ENCODE measurements at regions not wholly inside any gene's neighbourhood (a gene's known extent, or its start where the extent isn't known, plus 50 kb on each side); places are given as distances from the start of the nearest gene placed in this dataset.

- Histone ChIP-seq H3K27ac (replicated peaks) (no peak overlapping the region), H3K36me3 (no peaks in the 10 kb centered on the region), H3K27me3 (ENCODE audit: low read depth) (no peaks in the 10 kb centered on the region), H3K4me1 (no peaks in the 10 kb centered on the region), H3K4me3 (no peak overlapping the region), H3K9me3 (replicated peaks) (no peaks in the 10 kb centered on the region)
- intact Hi-C loops (cut with micrococcal nuclease): no loop called here
- no peak for DNase-seq
- no peak for TF ChIP-seq CTCF (IDR thresholded peaks at IDR 0.05; ENCODE audit: borderline replicate concordance)
Observed at GRCh38 chr2:155913356-155913755, 419.2 kb downstream of the NR4A2 start.

DNA sequence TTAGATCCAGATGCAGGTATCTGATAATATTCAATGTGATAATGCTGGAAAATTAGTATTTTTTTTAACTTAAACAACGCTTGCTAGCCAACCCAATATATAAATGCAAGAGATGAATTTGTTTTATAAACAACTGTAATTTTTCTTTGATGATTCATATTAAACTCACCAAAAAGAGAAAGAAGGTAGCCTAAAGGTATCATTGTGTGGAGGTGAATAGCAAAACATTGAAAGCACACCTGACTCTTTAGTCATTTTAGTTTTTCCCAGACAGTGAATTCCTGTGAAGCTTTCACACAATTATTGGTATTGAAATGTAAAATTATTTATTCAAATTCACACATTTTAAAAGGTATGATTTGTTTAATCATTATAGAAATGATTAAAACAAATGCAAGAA lies 424.0 kb downstream of the NR4A2 start:
- Histone ChIP-seq H3K27ac (replicated peaks) (no peak overlapping the region), H3K9me3 (replicated peaks) (no peaks in the 10 kb centered on the region), H3K27me3 (ENCODE audit: low read depth) (no peaks in the 10 kb centered on the region), H3K36me3 (no peaks in the 10 kb centered on the region), H3K4me3 (no peak overlapping the region), H3K4me1 (no peaks in the 10 kb centered on the region)
- DNase-seq: no peak
- no peak for TF ChIP-seq CTCF (IDR thresholded peaks at IDR 0.05; ENCODE audit: borderline replicate concordance)
- intact Hi-C loops (cut with micrococcal nuclease): no loop called here

GRCh38 chr2:155907211-155907610 lies 425.3 kb downstream of the NR4A2 start:
- Histone ChIP-seq H3K36me3 (no peaks in the 10 kb centered on the region), H3K4me1 (no peaks in the 10 kb centered on the region), H3K9me3 (replicated peaks) (no peaks in the 10 kb centered on the region), H3K4me3 (no peak overlapping the region), H3K27ac (replicated peaks) (no peak overlapping the region), H3K27me3 (ENCODE audit: low read depth) (no peaks in the 10 kb centered on the region)
- TF ChIP-seq CTCF (IDR thresholded peaks at IDR 0.05; ENCODE audit: borderline replicate concordance): no peak
- intact Hi-C loops (cut with micrococcal nuclease): no loop called here
- DNase-seq: no peak

- DNase-seq: no peak
- Histone ChIP-seq H3K4me3 (no peak overlapping the region), H3K27ac (replicated peaks) (no peak overlapping the region), H3K36me3 (no peaks in the 10 kb centered on the region), H3K9me3 (replicated peaks) (no peaks in the 10 kb centered on the region), H3K4me1 (no peaks in the 10 kb centered on the region), H3K27me3 (ENCODE audit: low read depth) (no peaks in the 10 kb centered on the region)
- TF ChIP-seq CTCF (IDR thresholded peaks at IDR 0.05; ENCODE audit: borderline replicate concordance): no peak
- intact Hi-C loops (cut with micrococcal nuclease): no loop called here
Observed at GRCh38 chr2:155905657-155906056, 426.9 kb downstream of the NR4A2 start.

DNA sequence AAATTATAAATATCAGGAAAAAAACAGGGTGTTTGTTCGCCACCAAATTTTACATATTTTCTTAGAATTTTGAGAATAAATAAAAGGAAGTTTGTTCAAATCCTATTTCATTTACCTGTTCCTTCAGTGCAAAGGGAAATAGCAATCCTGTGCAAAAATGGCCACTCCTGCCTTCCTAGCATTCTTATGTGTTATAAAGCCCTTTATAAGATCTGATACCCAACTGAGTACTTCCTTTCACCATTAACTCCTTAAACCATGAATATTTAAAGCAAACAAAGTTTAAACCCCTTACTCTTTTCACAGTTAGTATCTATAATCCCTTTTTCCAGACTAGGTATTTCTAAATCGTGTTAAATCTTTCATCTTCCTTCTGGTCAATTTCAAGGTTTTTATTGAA lies 427.8 kb downstream of the NR4A2 start:
- no peak overlapping the region for H3K27ac ChIP-seq (replicated peaks)
- H3K4me1 ChIP-seq: no peaks in the 10 kb centered on the region
- DNase-seq: no peak
- TF ChIP-seq CTCF (IDR thresholded peaks at IDR 0.05; ENCODE audit: borderline replicate concordance): no peak
- intact Hi-C loops (cut with micrococcal nuclease): no loop called here
- H3K27me3 ChIP-seq (ENCODE audit: low read depth): no peaks in the 10 kb centered on the region
- H3K4me3 ChIP-seq: no peak overlapping the region
- no peaks in the 10 kb centered on the region for H3K36me3 ChIP-seq
- H3K9me3 ChIP-seq (replicated peaks): no peaks in the 10 kb centered on the region

DNA sequence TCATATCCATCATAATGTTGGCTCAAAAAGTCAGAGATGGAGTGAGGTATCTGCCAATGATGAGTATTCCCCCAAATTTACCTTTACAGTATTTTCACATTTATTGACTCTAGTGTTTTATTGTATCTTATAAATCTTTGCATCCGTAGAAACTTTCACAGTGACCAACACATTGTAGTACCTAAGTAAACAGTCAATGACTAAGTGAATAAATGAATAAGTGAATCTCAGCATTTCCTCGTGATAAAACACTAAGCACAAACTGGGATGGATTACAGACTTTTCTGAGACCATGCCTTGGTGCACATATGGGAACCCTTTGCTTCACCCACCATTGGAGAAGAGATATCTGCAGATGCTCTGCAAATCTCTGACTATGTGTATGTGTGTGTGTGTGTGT lies 429.9 kb downstream of the NR4A2 start:
- Histone ChIP-seq H3K36me3 (no peaks in the 10 kb centered on the region), H3K9me3 (replicated peaks) (no peaks in the 10 kb centered on the region), H3K4me1 (no peaks in the 10 kb centered on the region), H3K27me3 (ENCODE audit: low read depth) (no peaks in the 10 kb centered on the region), H3K27ac (replicated peaks) (no peak overlapping the region), H3K4me3 (no peak overlapping the region)
- no peak for TF ChIP-seq CTCF (IDR thresholded peaks at IDR 0.05; ENCODE audit: borderline replicate concordance)
- intact Hi-C loops (cut with micrococcal nuclease): no loop called here
- DNase-seq: no peak

Measured in left ventricle myocardium inferior (tissue), 1 donor.